ENCODE measurements at regions not wholly inside any gene's neighbourhood (a gene's known extent, or its start where the extent isn't known, plus 50 kb on each side); places are given as distances from the start of the nearest gene placed in this dataset.

DNA sequence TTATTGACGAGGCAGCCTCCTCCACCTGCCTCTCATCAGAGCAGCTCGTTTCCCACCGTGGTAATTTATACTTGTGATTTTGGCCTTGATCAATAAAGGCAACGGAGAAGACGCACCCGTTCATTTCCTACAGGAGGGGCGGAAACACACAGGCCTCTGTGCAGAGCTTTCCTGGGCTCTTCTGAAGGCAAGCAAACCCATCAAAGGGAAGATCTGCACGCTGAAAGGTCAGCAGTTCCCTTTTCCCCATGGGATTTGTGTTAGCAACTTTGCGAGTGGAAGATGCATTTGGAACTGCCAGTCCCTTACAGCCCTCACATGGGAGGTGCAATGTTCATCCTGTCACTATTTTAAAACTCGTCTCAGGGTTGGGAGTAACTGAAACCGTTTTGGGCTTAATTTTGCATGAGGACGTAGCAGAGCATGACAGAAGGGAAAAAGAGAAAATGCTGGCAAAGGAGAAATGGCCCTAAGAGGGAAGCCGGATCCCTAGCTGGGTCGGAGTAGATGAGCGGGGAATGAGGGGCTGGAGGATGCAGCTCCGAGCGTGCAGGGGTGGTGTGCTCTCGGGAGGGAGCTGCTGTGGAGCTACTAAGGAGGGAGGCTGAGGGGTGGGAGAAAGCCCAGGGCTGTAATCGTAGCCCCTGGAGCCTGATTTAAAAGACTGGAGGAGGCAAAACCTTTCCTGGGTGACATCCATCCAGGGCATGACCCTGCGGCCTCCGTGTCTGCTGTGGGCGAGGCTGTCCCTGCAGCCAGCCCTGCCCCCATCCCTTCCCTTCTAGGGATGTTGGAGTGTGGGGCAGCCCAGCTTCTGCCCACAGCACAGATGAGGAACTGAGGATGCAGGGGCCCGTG, 111.1 kb upstream of the FAM20C start:
- no peak overlapping the region for H3K27ac Mint-ChIP-seq (ENCODE audit: unreplicated experiment)

DNA sequence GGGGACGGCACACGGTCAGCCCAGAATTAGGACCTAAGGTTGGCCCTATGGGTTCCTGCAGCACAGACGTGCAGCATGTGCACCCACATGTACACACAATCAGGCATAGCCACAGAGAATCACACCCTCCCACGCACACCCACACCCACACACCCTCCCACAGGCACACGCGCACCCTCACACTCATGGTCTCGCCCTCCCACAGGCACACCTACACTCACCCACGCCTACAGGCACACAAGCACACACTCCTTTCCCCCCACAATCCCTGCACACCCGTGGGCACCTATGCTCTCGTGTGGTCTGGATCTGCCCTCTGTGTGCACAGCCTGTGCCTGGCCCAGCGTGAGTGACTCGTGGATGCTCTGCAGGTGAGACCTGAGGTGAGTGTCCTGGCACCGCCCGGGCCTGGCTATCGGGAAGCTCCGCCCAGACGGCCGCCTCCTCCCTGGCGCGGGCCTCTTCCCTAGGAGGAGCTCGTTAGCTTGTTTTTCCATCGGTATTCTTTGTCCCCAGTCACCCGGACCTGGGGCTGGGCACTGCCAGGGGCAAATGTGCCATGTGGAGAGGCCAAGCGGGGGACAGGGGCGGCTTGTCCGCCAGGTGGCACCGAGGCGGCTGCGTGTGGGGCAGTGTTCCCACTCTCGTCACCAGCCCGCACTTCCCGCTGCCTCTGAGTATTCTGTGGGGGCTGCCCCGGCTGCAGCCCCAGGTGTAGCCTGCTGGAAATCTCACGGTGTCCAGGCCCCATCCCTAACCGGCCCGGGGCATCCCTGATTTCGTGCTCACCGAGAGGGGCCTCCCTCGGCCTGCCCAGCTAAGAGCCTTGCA, 110.2 kb upstream of the FAM20C start:
- no peak for FAIRE-seq
- H3K27me3 ChIP-seq (ENCODE audit: insufficient read depth, low read length): peaks cover 6% of the 10 kb centered on the region
- H3K9me3 ChIP-seq (ENCODE audit: insufficient read depth, low read depth, low read length): no peaks in the 10 kb centered on the region
- no peak for TF ChIP-seq EZH2 (IDR thresholded peaks at IDR 0.05; ENCODE audit: insufficient read depth, low read length)
- TF ChIP-seq, protein P1, sequence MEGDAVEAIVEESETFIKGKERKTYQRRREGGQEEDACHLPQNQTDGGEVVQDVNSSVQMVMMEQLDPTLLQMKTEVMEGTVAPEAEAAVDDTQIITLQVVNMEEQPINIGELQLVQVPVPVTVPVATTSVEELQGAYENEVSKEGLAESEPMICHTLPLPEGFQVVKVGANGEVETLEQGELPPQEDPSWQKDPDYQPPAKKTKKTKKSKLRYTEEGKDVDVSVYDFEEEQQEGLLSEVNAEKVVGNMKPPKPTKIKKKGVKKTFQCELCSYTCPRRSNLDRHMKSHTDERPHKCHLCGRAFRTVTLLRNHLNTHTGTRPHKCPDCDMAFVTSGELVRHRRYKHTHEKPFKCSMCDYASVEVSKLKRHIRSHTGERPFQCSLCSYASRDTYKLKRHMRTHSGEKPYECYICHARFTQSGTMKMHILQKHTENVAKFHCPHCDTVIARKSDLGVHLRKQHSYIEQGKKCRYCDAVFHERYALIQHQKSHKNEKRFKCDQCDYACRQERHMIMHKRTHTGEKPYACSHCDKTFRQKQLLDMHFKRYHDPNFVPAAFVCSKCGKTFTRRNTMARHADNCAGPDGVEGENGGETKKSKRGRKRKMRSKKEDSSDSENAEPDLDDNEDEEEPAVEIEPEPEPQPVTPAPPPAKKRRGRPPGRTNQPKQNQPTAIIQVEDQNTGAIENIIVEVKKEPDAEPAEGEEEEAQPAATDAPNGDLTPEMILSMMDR (IDR thresholded peaks at IDR 0.05; ENCODE audit: insufficient read depth, low read depth, low read length): no peak
- no peaks in the 10 kb centered on the region for H3K36me3 ChIP-seq (ENCODE audit: insufficient read depth, low read length)
- no peaks in the 10 kb centered on the region for H4K20me1 ChIP-seq (ENCODE audit: insufficient read depth, low read length)
- Mint-ChIP-seq H3K27ac (ENCODE audit: unreplicated experiment) (no peak overlapping the region), H3K4me3 (ENCODE audit: unreplicated experiment) (no peak overlapping the region), H3K4me1 (ENCODE audit: low read depth, unreplicated experiment) (no peaks in the 10 kb centered on the region), H3K27me3 (ENCODE audit: low read depth, unreplicated experiment) (peaks cover 66% of the 10 kb centered on the region), H3K9me3 (ENCODE audit: unreplicated experiment) (no peaks in the 10 kb centered on the region), H3K36me3 (ENCODE audit: low read depth, unreplicated experiment) (no peaks in the 10 kb centered on the region)
- H2AFZ ChIP-seq (ENCODE audit: low read depth, low read length): no peak overlapping the region
- H3K27ac ChIP-seq (ENCODE audit: low read depth, low read length): no peak overlapping the region
- no peak overlapping the region for H3K4me3 ChIP-seq (ENCODE audit: insufficient read depth, low read depth, low read length)
- peaks cover 19% of the 10 kb centered on the region for H3K4me1 ChIP-seq (ENCODE audit: insufficient read depth, low read length)
- H3K9ac ChIP-seq (ENCODE audit: low read length): no peak overlapping the region
- no peak for DNase-seq (ENCODE audit: low read depth)
- no peaks in the 10 kb centered on the region for H3K79me2 ChIP-seq (ENCODE audit: insufficient read depth, low read length)
- H3K4me2 ChIP-seq (ENCODE audit: low read length): no peak overlapping the region

More for the DNA sequence above, 111.1 kb upstream of the FAM20C start:
- Histone ChIP-seq H3K79me2 (ENCODE audit: insufficient read depth, low read length) (no peaks in the 10 kb centered on the region), H3K4me3 (ENCODE audit: insufficient read depth, low read depth, low read length) (no peak overlapping the region), H2AFZ (ENCODE audit: low read depth, low read length) (no peak overlapping the region), H4K20me1 (ENCODE audit: insufficient read depth, low read length) (no peaks in the 10 kb centered on the region), H3K36me3 (ENCODE audit: insufficient read depth, low read length) (no peaks in the 10 kb centered on the region), H3K9me3 (ENCODE audit: insufficient read depth, low read depth, low read length) (no peaks in the 10 kb centered on the region), H3K4me2 (ENCODE audit: low read length) (no peak overlapping the region), H3K9ac (ENCODE audit: low read length) (no peak overlapping the region), H3K27me3 (ENCODE audit: insufficient read depth, low read length) (peaks cover 6% of the 10 kb centered on the region), H3K27ac (ENCODE audit: low read depth, low read length) (no peak overlapping the region), H3K4me1 (ENCODE audit: insufficient read depth, low read length) (peaks cover 11% of the 10 kb centered on the region)
- no peaks in the 10 kb centered on the region for H3K9me3 Mint-ChIP-seq (ENCODE audit: unreplicated experiment)
- TF ChIP-seq, protein P1 (IDR thresholded peaks at IDR 0.05; ENCODE audit: insufficient read depth, low read depth, low read length): no peak
- TF ChIP-seq EZH2 (IDR thresholded peaks at IDR 0.05; ENCODE audit: insufficient read depth, low read length): no peak
- no peaks in the 10 kb centered on the region for H3K36me3 Mint-ChIP-seq (ENCODE audit: low read depth, unreplicated experiment)
- H3K4me3 Mint-ChIP-seq (ENCODE audit: unreplicated experiment): no peak overlapping the region
- H3K4me1 Mint-ChIP-seq (ENCODE audit: low read depth, unreplicated experiment): no peaks in the 10 kb centered on the region
- H3K27me3 Mint-ChIP-seq (ENCODE audit: low read depth, unreplicated experiment): peaks cover 58% of the 10 kb centered on the region
- no peak for FAIRE-seq
- no peak for DNase-seq (ENCODE audit: low read depth)
